ENCODE measurements at regions not wholly inside any gene's neighbourhood (a gene's known extent, or its start where the extent isn't known, plus 50 kb on each side); places are given as distances from the start of the nearest gene placed in this dataset.

DNA sequence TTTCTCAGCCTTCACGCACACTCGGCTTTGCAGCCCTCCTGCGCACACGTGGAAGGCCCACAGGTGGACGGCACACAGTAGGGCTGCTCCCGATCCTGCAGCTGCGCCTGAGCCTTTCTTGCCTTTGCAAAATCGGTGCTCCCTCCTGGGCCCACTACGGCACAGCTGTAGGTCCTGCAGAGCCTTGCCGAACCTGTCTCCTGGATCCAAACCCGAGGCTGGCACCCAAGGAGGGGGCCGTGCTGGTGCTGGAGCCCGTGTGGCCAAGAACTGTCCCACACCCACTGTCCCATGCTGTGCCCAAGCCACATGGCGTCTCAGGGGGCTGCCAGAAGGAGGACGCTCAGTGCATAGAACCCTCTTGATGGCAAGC lies 227.4 kb downstream of the TTLL2 start:
- TF ChIP-seq POLR2A (IDR thresholded peaks at IDR 0.05) (no peak), POLR2AphosphoS5 (IDR thresholded peaks at IDR 0.05) (no peak)
